ENCODE measurements at regions not wholly inside any gene's neighbourhood (a gene's known extent, or its start where the extent isn't known, plus 50 kb on each side); places are given as distances from the start of the nearest gene placed in this dataset.

GRCh38 chr7:22586101-22586785 is 86.3 kb upstream of the STEAP1B start:
- Mint-ChIP-seq H3K4me3 (no peak overlapping the region), H3K36me3 (ENCODE audit: low read depth) (no peaks in the 10 kb centered on the region), H3K9me3 (no peaks in the 10 kb centered on the region), H3K27ac (no peak overlapping the region), H3K4me1 (ENCODE audit: low read depth) (peaks cover 6% of the 10 kb centered on the region), H3K27me3 (peaks cover 26% of the 10 kb centered on the region)
- no peak for TF ChIP-seq CTCF (IDR thresholded peaks at IDR 0.05)
- ChIA-PET CTCF (interaction anchor here (1.1 to 1.7 kb wide), 3 partner anchors 26 to 196 kb away, joined by 4 to 6 read pairs (median 4); no protein-coding TSS in a partner anchor), POLR2A (no interaction called here)
- DNase-seq, result no peak
- no peak for ATAC-seq
- intact Hi-C loops (cut with micrococcal nuclease), result no loop called here

GRCh38 chr7:22584179-22584578 is 84.2 kb upstream of the STEAP1B start:
- POLR2A ChIA-PET, result no interaction called here
- intact Hi-C loops (cut with micrococcal nuclease), result no loop called here
- H3K4me1 Mint-ChIP-seq (ENCODE audit: low read depth), result peaks cover 6% of the 10 kb centered on the region
- TF ChIP-seq CTCF (IDR thresholded peaks at IDR 0.05), result no peak
- H3K27ac Mint-ChIP-seq, result no peak overlapping the region
- H3K36me3 Mint-ChIP-seq (ENCODE audit: low read depth), result no peaks in the 10 kb centered on the region
- CTCF ChIA-PET, result no interaction called here
- H3K27me3 Mint-ChIP-seq, result peaks cover 29% of the 10 kb centered on the region
- ATAC-seq (no peak), DNase-seq (no peak)
- H3K9me3 Mint-ChIP-seq, result no peaks in the 10 kb centered on the region
- no peak overlapping the region for H3K4me3 Mint-ChIP-seq

GRCh38 chr7:22582863-22583622 is 83.1 kb upstream of the STEAP1B start:
- peaks cover 6% of the 10 kb centered on the region for H3K4me1 Mint-ChIP-seq (ENCODE audit: low read depth)
- no peak overlapping the region for H3K4me3 Mint-ChIP-seq
- H3K27me3 Mint-ChIP-seq, result peaks cover 31% of the 10 kb centered on the region
- ChIA-PET POLR2A (no interaction called here), CTCF (interaction anchor here (1.2 kb wide), 1 partner anchor 145 kb away, joined by 4 read pairs; no protein-coding TSS in a partner anchor)
- H3K36me3 Mint-ChIP-seq (ENCODE audit: low read depth), result no peaks in the 10 kb centered on the region
- no peaks in the 10 kb centered on the region for H3K9me3 Mint-ChIP-seq
- ATAC-seq (no peak), DNase-seq (no peak)
- TF ChIP-seq CTCF (IDR thresholded peaks at IDR 0.05), result no peak
- H3K27ac Mint-ChIP-seq, result no peak overlapping the region
- intact Hi-C loops (cut with micrococcal nuclease), result no loop called here

GRCh38 chr7:22581099-22581498 is 81.1 kb upstream of the STEAP1B start:
- ChIA-PET POLR2A (no interaction called here), CTCF (interaction anchor here (0.7 to 1.3 kb wide), 3 partner anchors 13 to 21 kb away, joined by 3 to 4 read pairs (median 3); no protein-coding TSS in a partner anchor)
- Mint-ChIP-seq H3K27me3 (peaks cover 41% of the 10 kb centered on the region), H3K27ac (no peak overlapping the region), H3K4me3 (no peak overlapping the region), H3K4me1 (ENCODE audit: low read depth) (no peaks in the 10 kb centered on the region), H3K36me3 (ENCODE audit: low read depth) (no peaks in the 10 kb centered on the region), H3K9me3 (no peaks in the 10 kb centered on the region)
- no peak for TF ChIP-seq CTCF (IDR thresholded peaks at IDR 0.05)
- ATAC-seq (no peak), DNase-seq (no peak)
- intact Hi-C loops (cut with micrococcal nuclease), result no loop called here

GRCh38 chr7:22579961-22580360 is 80.0 kb upstream of the STEAP1B start:
- POLR2A ChIA-PET, result interaction anchor here (0.6 kb wide), 1 partner anchor 1919 kb away, joined by 3 read pairs; no protein-coding TSS in a partner anchor
- H3K9me3 Mint-ChIP-seq, result no peaks in the 10 kb centered on the region
- H3K27me3 Mint-ChIP-seq, result peaks cover 50% of the 10 kb centered on the region
- CTCF ChIA-PET, result interaction anchor here (1.2 to 1.3 kb wide), 2 partner anchors 11 to 20 kb away, joined by 3 to 4 read pairs; no protein-coding TSS in a partner anchor
- TF ChIP-seq CTCF (IDR thresholded peaks at IDR 0.05), result no peak
- ATAC-seq, result no peak
- H3K27ac Mint-ChIP-seq, result no peak overlapping the region
- intact Hi-C loops (cut with micrococcal nuclease), result no loop called here
- H3K4me3 Mint-ChIP-seq, result no peak overlapping the region
- DNase-seq, result no peak
- no peaks in the 10 kb centered on the region for H3K4me1 Mint-ChIP-seq (ENCODE audit: low read depth)
- no peaks in the 10 kb centered on the region for H3K36me3 Mint-ChIP-seq (ENCODE audit: low read depth)
